ENCODE measurements at regions not wholly inside any gene's neighbourhood (a gene's known extent, or its start where the extent isn't known, plus 50 kb on each side); places are given as distances from the start of the nearest gene placed in this dataset.

DNA sequence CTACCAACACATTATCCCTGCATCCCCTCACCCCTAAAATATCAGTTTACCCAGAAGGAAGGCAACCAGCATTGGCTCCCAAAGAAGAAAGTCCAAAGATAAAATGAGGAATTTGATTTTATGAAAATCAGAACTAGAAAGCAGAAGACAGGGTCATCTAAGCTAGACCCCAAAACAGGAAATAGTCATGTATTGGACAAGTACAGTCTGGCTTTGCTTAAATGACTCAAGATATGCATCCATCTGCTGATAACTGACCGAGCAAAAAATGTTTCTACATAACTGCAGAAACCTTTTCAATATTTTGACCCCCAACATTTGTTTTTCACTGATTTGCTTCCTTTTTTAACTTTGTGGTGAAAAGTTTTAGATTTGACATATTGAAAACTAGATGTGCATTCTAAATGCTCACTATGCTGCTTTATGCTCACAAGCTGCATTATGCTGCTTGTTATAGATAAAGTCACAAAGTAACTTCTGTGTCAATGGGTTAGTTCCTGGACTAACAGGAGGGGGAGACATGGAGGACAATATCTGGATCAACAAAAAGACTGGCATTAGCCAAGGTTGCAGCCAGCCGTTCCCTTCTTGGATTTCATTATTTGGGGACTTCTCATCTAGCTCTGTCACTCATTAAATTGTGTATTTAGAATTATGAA lies 227.0 kb downstream of the INHBA start:
- Histone ChIP-seq H3K36me3 (ENCODE audit: control insufficient read depth in 1 of 2, insufficient read depth in 2 of 2, low read length in 2 of 2) (no peaks in the 10 kb centered on the region), H3K9me3 (ENCODE audit: control insufficient read depth in 1 of 2, low read length in 2 of 2) (no peaks in the 10 kb centered on the region), H3K27me3 (ENCODE audit: control insufficient read depth in 1 of 2, insufficient read depth in 2 of 2, low read length in 2 of 2) (no peaks in the 10 kb centered on the region), H3K4me3 (ENCODE audit: low read depth in 1 of 2, low read length in 2 of 2) (no peak overlapping the region), H3K4me1 (ENCODE audit: control insufficient read depth in 1 of 2, insufficient read depth in 2 of 2, low read length in 2 of 2) (no peaks in the 10 kb centered on the region), H3K27ac (ENCODE audit: low read depth, low read length) (no peak overlapping the region), H3K9ac (ENCODE audit: low read depth in 1 of 2, low read length in 2 of 2) (no peak overlapping the region)

DNA sequence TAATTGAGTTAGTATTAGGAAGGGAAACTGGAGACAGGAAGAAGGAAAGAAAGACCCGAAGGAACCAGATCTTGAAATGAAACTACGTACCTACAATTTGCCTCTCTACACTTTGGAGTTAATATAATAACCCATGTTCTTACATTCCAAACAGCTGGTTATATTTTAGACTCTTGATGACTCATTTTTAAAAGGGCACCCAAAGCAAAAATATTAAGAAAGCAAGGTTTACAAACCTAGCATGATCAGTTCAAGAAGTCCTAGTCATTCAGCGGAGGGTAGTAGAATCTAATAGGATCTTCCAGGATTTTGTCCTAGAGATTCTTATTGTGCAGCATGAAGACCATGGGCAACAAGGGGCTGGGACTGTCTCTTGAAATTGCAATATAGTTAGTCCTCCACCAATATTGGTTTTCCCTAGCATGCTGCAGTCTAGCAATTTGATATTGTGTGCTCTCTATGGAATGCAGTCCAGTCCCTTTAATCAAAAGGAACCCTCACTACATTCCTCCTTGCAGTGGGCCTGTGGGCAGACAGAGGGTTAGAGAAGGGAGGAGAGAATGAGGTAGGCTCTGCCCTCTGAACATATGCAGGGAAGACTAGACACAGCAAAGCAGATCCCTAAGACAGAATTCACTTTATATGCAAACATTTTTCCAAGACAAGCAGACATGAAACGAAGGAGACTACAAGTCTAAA lies 230.3 kb downstream of the INHBA start:
- no peaks in the 10 kb centered on the region for H3K4me1 ChIP-seq (ENCODE audit: control insufficient read depth in 1 of 2, insufficient read depth in 2 of 2, low read length in 2 of 2)
- no peaks in the 10 kb centered on the region for H3K27me3 ChIP-seq (ENCODE audit: control insufficient read depth in 1 of 2, insufficient read depth in 2 of 2, low read length in 2 of 2)
- no peak overlapping the region for H3K27ac ChIP-seq (ENCODE audit: low read depth, low read length)
- H3K36me3 ChIP-seq (ENCODE audit: control insufficient read depth in 1 of 2, insufficient read depth in 2 of 2, low read length in 2 of 2), result no peaks in the 10 kb centered on the region
- no peaks in the 10 kb centered on the region for H3K9me3 ChIP-seq (ENCODE audit: control insufficient read depth in 1 of 2, low read length in 2 of 2)
- no peak overlapping the region for H3K9ac ChIP-seq (ENCODE audit: low read depth in 1 of 2, low read length in 2 of 2)
- H3K4me3 ChIP-seq (ENCODE audit: low read depth in 1 of 2, low read length in 2 of 2), result no peak overlapping the region

- no peaks in the 10 kb centered on the region for H3K27me3 ChIP-seq (ENCODE audit: control insufficient read depth in 1 of 2, insufficient read depth in 2 of 2, low read length in 2 of 2)
- no peaks in the 10 kb centered on the region for H3K9me3 ChIP-seq (ENCODE audit: control insufficient read depth in 1 of 2, low read length in 2 of 2)
- no peak overlapping the region for H3K9ac ChIP-seq (ENCODE audit: low read depth in 1 of 2, low read length in 2 of 2)
- no peak overlapping the region for H3K27ac ChIP-seq (ENCODE audit: low read depth, low read length)
- no peak overlapping the region for H3K4me3 ChIP-seq (ENCODE audit: low read depth in 1 of 2, low read length in 2 of 2)
- no peaks in the 10 kb centered on the region for H3K36me3 ChIP-seq (ENCODE audit: control insufficient read depth in 1 of 2, insufficient read depth in 2 of 2, low read length in 2 of 2)
- no peaks in the 10 kb centered on the region for H3K4me1 ChIP-seq (ENCODE audit: control insufficient read depth in 1 of 2, insufficient read depth in 2 of 2, low read length in 2 of 2)
Observed at GRCh38 chr7:41470081-41470480, 232.8 kb downstream of the INHBA start.

DNA sequence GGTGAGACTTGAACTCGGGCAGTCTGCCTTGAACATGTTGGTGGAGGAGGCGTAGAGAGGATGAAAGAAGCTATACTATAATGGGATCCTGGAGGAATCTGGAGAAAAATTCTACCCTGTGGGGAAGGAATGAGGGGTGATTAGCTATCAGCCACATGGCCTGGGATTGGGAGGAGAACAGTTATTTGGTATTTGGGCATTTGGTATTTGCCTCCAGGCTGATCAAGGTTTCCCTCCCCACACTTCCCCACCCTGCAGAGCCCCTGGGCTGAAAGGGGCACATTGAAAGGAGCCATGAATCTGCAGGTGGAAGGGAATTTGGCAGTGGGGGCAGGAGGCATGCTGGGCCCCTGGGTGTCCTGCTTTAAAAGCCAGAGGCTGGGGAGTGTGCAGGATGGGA lies 235.3 kb downstream of the INHBA start:
- no peak overlapping the region for H3K4me3 ChIP-seq (ENCODE audit: low read depth in 1 of 2, low read length in 2 of 2)
- H3K9me3 ChIP-seq (ENCODE audit: control insufficient read depth in 1 of 2, low read length in 2 of 2), result no peaks in the 10 kb centered on the region
- no peaks in the 10 kb centered on the region for H3K4me1 ChIP-seq (ENCODE audit: control insufficient read depth in 1 of 2, insufficient read depth in 2 of 2, low read length in 2 of 2)
- no peaks in the 10 kb centered on the region for H3K36me3 ChIP-seq (ENCODE audit: control insufficient read depth in 1 of 2, insufficient read depth in 2 of 2, low read length in 2 of 2)
- H3K27ac ChIP-seq (ENCODE audit: low read depth, low read length), result no peak overlapping the region
- no peaks in the 10 kb centered on the region for H3K27me3 ChIP-seq (ENCODE audit: control insufficient read depth in 1 of 2, insufficient read depth in 2 of 2, low read length in 2 of 2)
- H3K9ac ChIP-seq (ENCODE audit: low read depth in 1 of 2, low read length in 2 of 2), result no peak overlapping the region

GRCh38 chr7:41466760-41467384 lies 236.0 kb downstream of the INHBA start:
- Histone ChIP-seq H3K27me3 (ENCODE audit: control insufficient read depth in 1 of 2, insufficient read depth in 2 of 2, low read length in 2 of 2) (no peaks in the 10 kb centered on the region), H3K36me3 (ENCODE audit: control insufficient read depth in 1 of 2, insufficient read depth in 2 of 2, low read length in 2 of 2) (no peaks in the 10 kb centered on the region), H3K4me1 (ENCODE audit: control insufficient read depth in 1 of 2, insufficient read depth in 2 of 2, low read length in 2 of 2) (no peaks in the 10 kb centered on the region), H3K9me3 (ENCODE audit: control insufficient read depth in 1 of 2, low read length in 2 of 2) (no peaks in the 10 kb centered on the region), H3K27ac (ENCODE audit: low read depth, low read length) (no peak overlapping the region), H3K4me3 (ENCODE audit: low read depth in 1 of 2, low read length in 2 of 2) (no peak overlapping the region), H3K9ac (ENCODE audit: low read depth in 1 of 2, low read length in 2 of 2) (no peak overlapping the region)

DNA sequence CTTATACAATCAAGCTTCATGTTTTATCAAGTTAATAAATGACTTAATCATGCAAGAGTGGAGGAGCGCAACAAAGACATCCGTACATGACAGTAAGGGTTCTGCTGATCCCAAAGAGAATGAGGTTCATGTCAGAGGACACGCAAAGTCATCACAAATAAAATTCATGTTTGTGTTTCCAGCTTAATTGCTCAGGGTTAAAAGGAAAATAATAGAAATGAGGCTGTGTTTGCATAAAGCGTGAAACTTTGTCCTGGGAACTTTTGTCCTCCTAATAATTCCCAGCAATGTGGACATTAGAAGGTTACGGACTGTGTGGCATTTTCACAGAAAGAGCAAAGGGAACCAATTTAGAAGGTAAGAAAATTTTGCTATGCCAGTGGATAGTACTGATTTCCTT lies 237.3 kb downstream of the INHBA start:
- Histone ChIP-seq H3K27ac (ENCODE audit: low read depth, low read length) (no peak overlapping the region), H3K36me3 (ENCODE audit: control insufficient read depth in 1 of 2, insufficient read depth in 2 of 2, low read length in 2 of 2) (no peaks in the 10 kb centered on the region), H3K27me3 (ENCODE audit: control insufficient read depth in 1 of 2, insufficient read depth in 2 of 2, low read length in 2 of 2) (no peaks in the 10 kb centered on the region), H3K9me3 (ENCODE audit: control insufficient read depth in 1 of 2, low read length in 2 of 2) (no peaks in the 10 kb centered on the region), H3K4me1 (ENCODE audit: control insufficient read depth in 1 of 2, insufficient read depth in 2 of 2, low read length in 2 of 2) (no peaks in the 10 kb centered on the region), H3K9ac (ENCODE audit: low read depth in 1 of 2, low read length in 2 of 2) (no peak overlapping the region), H3K4me3 (ENCODE audit: low read depth in 1 of 2, low read length in 2 of 2) (no peak overlapping the region)

GRCh38 chr7:41463770-41464470 lies 239.0 kb downstream of the INHBA start:
- Histone ChIP-seq H3K4me3 (ENCODE audit: low read depth in 1 of 2, low read length in 2 of 2) (no peak overlapping the region), H3K36me3 (ENCODE audit: control insufficient read depth in 1 of 2, insufficient read depth in 2 of 2, low read length in 2 of 2) (no peaks in the 10 kb centered on the region), H3K9ac (ENCODE audit: low read depth in 1 of 2, low read length in 2 of 2) (no peak overlapping the region), H3K27me3 (ENCODE audit: control insufficient read depth in 1 of 2, insufficient read depth in 2 of 2, low read length in 2 of 2) (no peaks in the 10 kb centered on the region), H3K9me3 (ENCODE audit: control insufficient read depth in 1 of 2, low read length in 2 of 2) (no peaks in the 10 kb centered on the region), H3K4me1 (ENCODE audit: control insufficient read depth in 1 of 2, insufficient read depth in 2 of 2, low read length in 2 of 2) (no peaks in the 10 kb centered on the region), H3K27ac (ENCODE audit: low read depth, low read length) (no peak overlapping the region)

- Histone ChIP-seq H3K4me3 (ENCODE audit: low read depth in 1 of 2, low read length in 2 of 2) (no peak overlapping the region), H3K27ac (ENCODE audit: low read depth, low read length) (no peak overlapping the region)
Observed at GRCh38 chr7:41459623-41460261, 243.1 kb downstream of the INHBA start.

GRCh38 chr7:41459183-41459582 lies 243.7 kb downstream of the INHBA start:
- Histone ChIP-seq H3K4me1 (ENCODE audit: control insufficient read depth in 1 of 2, insufficient read depth in 2 of 2, low read length in 2 of 2) (no peaks in the 10 kb centered on the region), H3K27ac (ENCODE audit: low read depth, low read length) (no peak overlapping the region), H3K36me3 (ENCODE audit: control insufficient read depth in 1 of 2, insufficient read depth in 2 of 2, low read length in 2 of 2) (no peaks in the 10 kb centered on the region), H3K9me3 (ENCODE audit: control insufficient read depth in 1 of 2, low read length in 2 of 2) (no peaks in the 10 kb centered on the region), H3K9ac (ENCODE audit: low read depth in 1 of 2, low read length in 2 of 2) (no peak overlapping the region), H3K4me3 (ENCODE audit: low read depth in 1 of 2, low read length in 2 of 2) (no peak overlapping the region), H3K27me3 (ENCODE audit: control insufficient read depth in 1 of 2, insufficient read depth in 2 of 2, low read length in 2 of 2) (no peaks in the 10 kb centered on the region)

More at GRCh38 chr7:41459623-41460261, 243.1 kb downstream of the INHBA start:
- Histone ChIP-seq H3K27me3 (ENCODE audit: control insufficient read depth in 1 of 2, insufficient read depth in 2 of 2, low read length in 2 of 2) (no peaks in the 10 kb centered on the region), H3K4me1 (ENCODE audit: control insufficient read depth in 1 of 2, insufficient read depth in 2 of 2, low read length in 2 of 2) (no peaks in the 10 kb centered on the region), H3K9ac (ENCODE audit: low read depth in 1 of 2, low read length in 2 of 2) (no peak overlapping the region), H3K36me3 (ENCODE audit: control insufficient read depth in 1 of 2, insufficient read depth in 2 of 2, low read length in 2 of 2) (no peaks in the 10 kb centered on the region), H3K9me3 (ENCODE audit: control insufficient read depth in 1 of 2, low read length in 2 of 2) (no peaks in the 10 kb centered on the region)

Measured in duodenal mucosa (tissue), 2 donors.